Caco-2 (cell line): ENCODE measurements at regions not wholly inside any gene's neighbourhood (a gene's known extent, or its start where the extent isn't known, plus 50 kb on each side); places are given as distances from the start of the nearest gene placed in this dataset.

Source experiments
- BruUV-seq: library from RNA; stranded (reverse); fragments of 400-500 nt; replicated peaks from 2 replicates; lab custom pipeline; 2021; lab: Mats Ljungman, UMichigan
- CTCF ChIA-PET: fragments of 300-600 bp; sonication (Branson Sonifier 250); formaldehyde crosslinking; loops from one replicate; lab custom pipeline; 2022; ENCODE audit warnings: antibody characterized with exemption; lab: Charles Lee
- POLR2A ChIA-PET: fragments of 300-600 bp; sonication (Branson Sonifier 250); formaldehyde crosslinking; loops from one replicate; lab custom pipeline; 2022; ENCODE audit warnings: antibody characterized with exemption; lab: Charles Lee
- DNase-seq, 2 experiments: peaks; one replicate each; pipeline versions ENCODE4 v3.0.0 to v3.0.0-alpha.2; 2020 to 2022
- H3K27me3 ChIP-seq: replicated peaks from 2 replicates; pipeline ENCODE4 v1.6.0; 2011; ENCODE audit warnings: low read length; ENCODE audit not compliant: control insufficient read depth, insufficient read depth
- H3K36me3 ChIP-seq: 2 replicates; pipeline ENCODE4 v1.5.1; 2011; ENCODE audit warnings: low read length; ENCODE audit not compliant: control insufficient read depth, insufficient read depth
- H3K4me1 ChIP-seq: fragments of 250-450 bp; sonication (Bioruptor Pico); 2 replicates; pipeline ENCODE4 v1.5.1; 2020; ENCODE audit warnings: mild to moderate bottlenecking
- H3K4me3 ChIP-seq: 2 replicates; pipeline ENCODE4 v1.5.1; 2011; ENCODE audit warnings: low read depth, mild to moderate bottlenecking, control low read depth, low read length
- H3K9me3 ChIP-seq: fragments of 250-450 bp; sonication (Bioruptor Pico); 2 replicates; pipeline ENCODE4 v1.5.1; 2020; ENCODE audit warnings: mild to moderate bottlenecking, moderate library complexity
- H3K27ac Mint-ChIP-seq: one replicate; pipeline ENCODE4 v1.8.0; 2022; ENCODE audit warnings: mixed read lengths; ENCODE audit not compliant: unreplicated experiment
- H3K27me3 Mint-ChIP-seq: one replicate; pipeline ENCODE4 v1.8.0; 2022; ENCODE audit warnings: mixed read lengths; ENCODE audit not compliant: insufficient read depth, unreplicated experiment
- H3K36me3 Mint-ChIP-seq: one replicate; pipeline ENCODE4 v1.8.0; 2022; ENCODE audit warnings: mild to moderate bottlenecking, mixed read lengths; ENCODE audit not compliant: insufficient read depth, unreplicated experiment
- H3K4me1 Mint-ChIP-seq: one replicate; pipeline ENCODE4 v1.8.0; 2022; ENCODE audit warnings: low read depth, mixed read lengths; ENCODE audit not compliant: unreplicated experiment
- H3K4me3 Mint-ChIP-seq: one replicate; pipeline ENCODE4 v1.8.0; 2022; ENCODE audit warnings: mild to moderate bottlenecking, moderate library complexity, mixed read lengths; ENCODE audit not compliant: unreplicated experiment
- H3K9me3 Mint-ChIP-seq: one replicate; pipeline ENCODE4 v1.8.0; 2022; ENCODE audit warnings: mixed read lengths; ENCODE audit not compliant: unreplicated experiment
- intact Hi-C: fragments of 100-400 bp; cut with micrococcal nuclease; formaldehyde crosslinking; loops from one replicate; pipeline ENCODE4 v1.10.0; 2022; ENCODE audit not compliant: unreplicated experiment
- TF ChIP-seq, protein P1 (sequence below), 2 experiments: fragments of 200-600 bp in 1 of 2; IDR thresholded peaks; 1 replicate in 1 of 2; 2 replicates in 1 of 2; pipeline versions ENCODE4 v1.5.1 to v1.8.0; 2011 to 2022; ENCODE audit warnings: antibody characterized with exemption in 1 of 2, control low read depth in 1 of 2, inconsistent platforms in 1 of 2, low read depth in 1 of 2, low read length in 1 of 2, mild to moderate bottlenecking in 1 of 2, moderate library complexity in 1 of 2; ENCODE audit not compliant: insufficient read depth in 1 of 2, severe bottlenecking in 1 of 2, unreplicated experiment in 1 of 2

DNA sequence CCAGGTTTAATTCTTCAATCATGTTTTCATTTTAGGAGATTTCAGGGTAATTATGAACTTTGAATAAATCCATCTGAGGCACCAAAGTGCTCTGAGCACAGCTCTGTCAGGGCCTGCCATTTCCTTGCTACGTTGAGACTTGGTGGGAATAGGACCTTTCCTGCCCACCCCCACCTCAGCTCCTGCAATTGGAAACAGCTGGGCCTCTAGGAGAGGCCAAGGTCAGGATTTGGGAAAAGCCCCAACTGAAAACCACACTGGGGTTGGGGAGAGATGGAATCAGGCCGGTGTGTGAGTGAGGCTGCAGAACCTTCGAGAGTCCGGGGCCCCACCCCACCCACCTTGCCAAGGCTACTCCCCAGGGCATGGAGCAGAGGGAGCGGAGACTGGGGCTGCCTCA is 212.7 kb upstream of the BCOR start:
- POLR2A ChIA-PET = no interaction called here
- BruUV-seq = no TSS peak
- intact Hi-C loops = no loop called here
- Mint-ChIP-seq H3K27me3 (no peaks in the 10 kb centered on the region), H3K27ac (no peak overlapping the region), H3K36me3 (no peaks in the 10 kb centered on the region), H3K9me3 (no peaks in the 10 kb centered on the region), H3K4me3 (no peak overlapping the region), H3K4me1 (no peaks in the 10 kb centered on the region)
- CTCF ChIA-PET = no interaction called here
- Histone ChIP-seq H3K4me1 (no peaks in the 10 kb centered on the region), H3K27me3 (no peaks in the 10 kb centered on the region), H3K4me3 (no peak overlapping the region), H3K36me3 (no peaks in the 10 kb centered on the region), H3K9me3 (no peaks in the 10 kb centered on the region)
- DNase-seq = no peak
- TF ChIP-seq, protein P1, sequence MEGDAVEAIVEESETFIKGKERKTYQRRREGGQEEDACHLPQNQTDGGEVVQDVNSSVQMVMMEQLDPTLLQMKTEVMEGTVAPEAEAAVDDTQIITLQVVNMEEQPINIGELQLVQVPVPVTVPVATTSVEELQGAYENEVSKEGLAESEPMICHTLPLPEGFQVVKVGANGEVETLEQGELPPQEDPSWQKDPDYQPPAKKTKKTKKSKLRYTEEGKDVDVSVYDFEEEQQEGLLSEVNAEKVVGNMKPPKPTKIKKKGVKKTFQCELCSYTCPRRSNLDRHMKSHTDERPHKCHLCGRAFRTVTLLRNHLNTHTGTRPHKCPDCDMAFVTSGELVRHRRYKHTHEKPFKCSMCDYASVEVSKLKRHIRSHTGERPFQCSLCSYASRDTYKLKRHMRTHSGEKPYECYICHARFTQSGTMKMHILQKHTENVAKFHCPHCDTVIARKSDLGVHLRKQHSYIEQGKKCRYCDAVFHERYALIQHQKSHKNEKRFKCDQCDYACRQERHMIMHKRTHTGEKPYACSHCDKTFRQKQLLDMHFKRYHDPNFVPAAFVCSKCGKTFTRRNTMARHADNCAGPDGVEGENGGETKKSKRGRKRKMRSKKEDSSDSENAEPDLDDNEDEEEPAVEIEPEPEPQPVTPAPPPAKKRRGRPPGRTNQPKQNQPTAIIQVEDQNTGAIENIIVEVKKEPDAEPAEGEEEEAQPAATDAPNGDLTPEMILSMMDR (IDR thresholded peaks at IDR 0.05; ENCODE audit: insufficient read depth in 1 of 2, low read depth in 1 of 2, low read length in 1 of 2, severe bottlenecking in 1 of 2, unreplicated experiment in 1 of 2) = no peak

DNA sequence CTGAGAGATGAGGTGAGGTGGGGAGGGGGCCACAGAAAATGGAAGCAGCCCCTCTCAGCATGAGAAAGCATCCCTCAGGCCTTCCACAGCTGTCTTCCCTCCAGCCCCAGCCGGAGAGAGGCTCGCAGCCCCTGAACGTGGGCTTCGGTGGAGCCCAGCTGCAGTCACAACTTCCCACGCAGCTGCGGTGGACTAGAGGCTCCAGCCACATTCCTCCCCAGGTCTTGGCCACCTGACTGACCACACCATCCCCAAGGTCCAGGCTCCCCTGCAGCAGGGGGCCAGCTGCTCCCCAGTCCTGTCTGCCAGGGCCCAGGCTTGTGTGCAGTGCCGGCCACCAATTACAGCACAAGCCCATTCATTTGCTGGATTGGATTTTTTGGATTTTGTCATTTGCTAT is 212.3 kb upstream of the BCOR start:
- no TSS peak for BruUV-seq
- ChIA-PET CTCF (no interaction called here), POLR2A (no interaction called here)
- no peaks in the 10 kb centered on the region for H3K4me1 ChIP-seq
- H3K9me3 ChIP-seq = no peaks in the 10 kb centered on the region
- H3K4me1 Mint-ChIP-seq = no peaks in the 10 kb centered on the region
- H3K4me3 Mint-ChIP-seq = no peak overlapping the region
- H3K27me3 ChIP-seq = no peaks in the 10 kb centered on the region
- DNase-seq = no peak
- TF ChIP-seq, protein P1 (IDR thresholded peaks at IDR 0.05; ENCODE audit: insufficient read depth in 1 of 2, low read depth in 1 of 2, low read length in 1 of 2, severe bottlenecking in 1 of 2, unreplicated experiment in 1 of 2) = no peak
- H3K27ac Mint-ChIP-seq = no peak overlapping the region
- H3K9me3 Mint-ChIP-seq = no peaks in the 10 kb centered on the region
- H3K36me3 Mint-ChIP-seq = no peaks in the 10 kb centered on the region
- no peaks in the 10 kb centered on the region for H3K27me3 Mint-ChIP-seq
- intact Hi-C loops = no loop called here
- H3K4me3 ChIP-seq = no peak overlapping the region
- no peaks in the 10 kb centered on the region for H3K36me3 ChIP-seq

DNA sequence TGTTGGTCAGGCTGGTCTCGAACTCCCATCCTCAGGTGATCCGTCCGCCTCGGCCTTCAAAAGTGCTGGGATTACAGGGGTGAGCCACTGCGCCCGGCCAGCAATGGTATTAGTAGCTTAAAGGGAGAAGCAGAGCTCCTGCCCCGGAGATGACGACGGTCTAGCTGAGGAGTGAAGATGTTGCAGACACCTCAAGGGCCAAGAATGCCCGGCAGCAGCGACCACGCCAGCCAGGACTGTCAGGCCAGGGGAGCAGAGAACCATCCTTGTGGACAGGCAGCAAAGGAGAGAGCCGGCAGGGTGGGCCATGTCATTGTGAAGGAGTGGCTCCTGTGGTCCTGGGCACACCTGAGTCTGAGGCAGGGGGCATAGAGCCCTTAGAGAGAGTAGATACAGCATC is 210.1 kb upstream of the BCOR start:
- CTCF ChIA-PET = no interaction called here
- DNase-seq = no peak
- TF ChIP-seq, protein P1 (IDR thresholded peaks at IDR 0.05; ENCODE audit: insufficient read depth in 1 of 2, low read depth in 1 of 2, low read length in 1 of 2, severe bottlenecking in 1 of 2, unreplicated experiment in 1 of 2) = no peak

More for the DNA sequence above, 210.1 kb upstream of the BCOR start:
- H3K4me1 Mint-ChIP-seq = peaks cover 11% of the 10 kb centered on the region
- no peaks in the 10 kb centered on the region for H3K9me3 Mint-ChIP-seq
- H3K4me3 ChIP-seq = no peak overlapping the region
- intact Hi-C loops = no loop called here
- no peak overlapping the region for H3K4me3 Mint-ChIP-seq
- no peak overlapping the region for H3K27ac Mint-ChIP-seq
- BruUV-seq = no TSS peak
- no peaks in the 10 kb centered on the region for H3K9me3 ChIP-seq
- H3K36me3 Mint-ChIP-seq = peaks cover 6% of the 10 kb centered on the region
- POLR2A ChIA-PET = no interaction called here
- H3K27me3 ChIP-seq = no peaks in the 10 kb centered on the region
- H3K36me3 ChIP-seq = no peaks in the 10 kb centered on the region
- H3K4me1 ChIP-seq = peaks cover 3% of the 10 kb centered on the region; the same call in 1 of the 2 replicates
- H3K27me3 Mint-ChIP-seq = no peaks in the 10 kb centered on the region
